ENCODE measurements at regions not wholly inside any gene's neighbourhood (a gene's known extent, or its start where the extent isn't known, plus 50 kb on each side); places are given as distances from the start of the nearest gene placed in this dataset.
A peak's percentile ranks its signal among the peaks of the same experiment; 100 is the strongest.

GRCh38 chr2:196390243-196391148 is 219.1 kb upstream of the STK17B start:
- no peak for DNase-seq (ENCODE audit: low read depth, low spot score)

GRCh38 chr2:196391149-196391479 is 219.7 kb upstream of the STK17B start:
- DNase-seq (ENCODE audit: low read depth, low spot score), result no peak

DNA sequence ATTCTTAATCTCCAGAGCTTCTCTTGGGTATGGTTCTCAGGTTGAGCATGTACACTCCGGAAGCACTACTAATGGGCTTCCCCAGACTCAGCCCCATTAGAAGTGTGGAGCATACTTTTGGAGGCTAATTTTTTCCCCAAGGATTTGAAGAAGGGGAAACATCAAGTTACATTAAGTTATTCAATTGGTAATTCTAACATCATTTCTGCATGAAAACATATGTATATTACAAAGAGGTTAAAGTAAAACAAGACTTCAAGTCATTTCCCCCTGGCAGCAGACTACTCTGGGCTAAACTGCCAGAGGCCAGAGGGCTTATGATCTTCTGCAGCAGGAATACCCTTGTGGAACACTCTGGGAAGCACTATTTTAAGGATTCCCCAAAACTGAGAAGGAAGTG is 227.7 kb upstream of the STK17B start:
- no peak for DNase-seq (ENCODE audit: low read depth, low spot score)

DNA sequence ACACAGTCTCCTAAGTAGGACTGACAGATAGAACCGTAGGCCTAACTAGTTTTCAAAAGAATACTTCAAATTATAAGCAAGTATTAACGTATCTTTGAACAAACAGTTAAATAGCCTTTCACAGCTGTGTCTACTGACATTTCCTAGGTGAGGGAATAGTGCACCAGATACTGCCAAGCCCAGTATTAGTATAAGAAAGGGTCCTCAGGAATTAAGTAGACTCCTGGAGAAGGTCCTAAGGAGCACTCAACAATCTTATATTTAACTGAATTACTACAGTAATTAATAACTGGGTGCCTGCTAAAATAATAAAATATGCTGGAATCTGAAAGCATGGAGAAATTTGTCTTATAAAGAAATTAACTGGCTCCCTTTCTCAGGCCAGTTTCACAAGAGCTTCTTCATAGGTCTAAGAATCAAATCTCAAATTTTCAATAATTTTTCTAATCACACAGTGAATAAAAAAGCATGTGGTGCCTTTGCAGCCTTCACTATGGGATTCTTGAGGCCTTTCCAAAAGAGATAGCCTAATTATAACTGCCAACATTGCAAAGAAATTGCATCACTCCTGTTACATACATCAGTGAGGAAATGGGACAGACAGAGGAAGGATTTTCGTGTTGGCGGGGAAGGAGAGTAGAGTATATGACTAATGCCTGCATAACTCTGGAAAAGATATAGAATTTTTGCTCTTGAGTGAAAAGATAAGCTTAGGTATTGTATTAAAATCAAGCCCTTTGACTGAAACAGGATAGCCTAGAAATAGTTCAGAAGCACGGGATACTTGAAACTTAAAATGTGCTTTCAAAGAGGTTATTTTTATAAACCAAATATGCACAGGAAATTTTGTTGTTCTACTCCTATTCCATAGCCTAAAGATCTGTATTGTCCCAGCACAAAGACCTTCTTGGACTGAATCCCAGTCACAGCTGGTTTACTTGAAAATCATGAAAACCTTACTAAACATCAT is 228.6 kb upstream of the STK17B start:
- DNase-seq (ENCODE audit: low read depth, low spot score), result peak; percentile 76

GRCh38 chr2:196403471-196403870 is 232.1 kb upstream of the STK17B start:
- DNase-seq (ENCODE audit: low read depth, low spot score), result peak; percentile 46

DNA sequence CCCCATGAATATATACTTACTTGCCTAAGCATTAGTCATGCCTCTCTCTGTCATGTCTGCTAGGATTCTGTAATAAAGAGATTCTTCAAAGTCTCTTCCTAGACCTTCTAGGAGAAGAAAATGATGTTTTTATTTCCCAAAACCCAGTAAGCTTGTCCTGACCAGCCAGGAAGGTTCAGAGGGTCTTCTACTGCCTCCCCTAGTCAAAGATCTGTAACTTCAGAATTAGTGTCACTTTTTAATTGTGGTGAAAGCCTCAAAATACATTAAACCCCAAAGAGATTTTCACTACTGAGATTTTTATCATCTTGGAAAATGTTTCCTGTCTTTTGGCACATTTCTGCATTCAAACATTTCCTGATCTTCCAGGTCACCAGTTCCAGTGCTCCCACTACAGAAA is 232.9 kb upstream of the STK17B start:
- no peak for DNase-seq (ENCODE audit: low read depth, low spot score)

- no peak for DNase-seq (ENCODE audit: low read depth, low spot score)
Measured at GRCh38 chr2:196407675-196408264, 231.7 kb upstream of the CCDC150 start.

- no peak for DNase-seq (ENCODE audit: low read depth, low spot score)
Measured at GRCh38 chr2:196409376-196409775, 230.1 kb upstream of the CCDC150 start.

DNA sequence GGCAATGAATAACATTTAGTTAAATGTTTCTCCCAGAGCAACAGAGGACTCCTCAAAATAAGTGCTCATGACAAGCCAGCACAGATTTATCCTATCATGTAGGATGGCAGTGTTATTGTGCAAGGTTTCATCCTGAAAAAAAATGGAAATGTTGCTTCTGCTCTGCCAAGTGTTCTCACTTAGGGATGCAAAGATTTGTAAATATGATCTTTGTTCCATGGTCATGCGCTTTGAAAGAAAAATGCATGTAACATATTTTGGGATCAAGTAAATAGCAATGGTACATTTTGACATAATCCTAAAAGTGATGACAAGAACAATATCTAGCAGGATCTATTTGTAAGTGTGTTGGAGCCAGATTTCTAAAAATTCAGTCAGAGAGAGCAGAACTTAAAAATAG is 229.5 kb upstream of the CCDC150 start:
- no peak for DNase-seq (ENCODE audit: low read depth, low spot score)

DNA sequence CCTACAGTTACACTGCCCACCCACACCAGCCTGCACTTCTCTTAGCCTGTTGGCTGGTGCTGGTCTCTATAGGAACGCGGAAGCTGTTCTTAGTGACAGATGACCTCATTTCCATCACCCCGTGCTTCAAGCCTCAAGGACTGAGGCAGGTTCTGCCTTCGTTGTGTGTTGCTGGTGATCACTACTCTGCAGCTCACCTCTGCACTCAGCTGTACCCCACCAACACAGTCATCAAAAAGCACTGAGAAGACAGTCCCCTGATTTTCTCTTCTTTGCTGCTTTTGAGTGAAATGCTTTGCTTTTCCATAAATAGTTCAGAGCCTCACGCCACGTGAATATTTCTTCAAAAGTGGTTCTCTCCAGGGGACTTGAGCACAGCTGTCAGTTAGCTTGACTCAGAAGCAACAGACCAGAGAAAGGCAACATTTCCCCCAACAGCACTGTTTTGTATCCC is 225.7 kb upstream of the CCDC150 start:
- no peak for DNase-seq (ENCODE audit: low read depth, low spot score)

- no peak for DNase-seq (ENCODE audit: low read depth, low spot score)
Measured at GRCh38 chr2:196415384-196415783, 224.1 kb upstream of the CCDC150 start.

GRCh38 chr2:196420143-196420542 is 219.4 kb upstream of the CCDC150 start:
- no peak for DNase-seq (ENCODE audit: low read depth, low spot score)

DNA sequence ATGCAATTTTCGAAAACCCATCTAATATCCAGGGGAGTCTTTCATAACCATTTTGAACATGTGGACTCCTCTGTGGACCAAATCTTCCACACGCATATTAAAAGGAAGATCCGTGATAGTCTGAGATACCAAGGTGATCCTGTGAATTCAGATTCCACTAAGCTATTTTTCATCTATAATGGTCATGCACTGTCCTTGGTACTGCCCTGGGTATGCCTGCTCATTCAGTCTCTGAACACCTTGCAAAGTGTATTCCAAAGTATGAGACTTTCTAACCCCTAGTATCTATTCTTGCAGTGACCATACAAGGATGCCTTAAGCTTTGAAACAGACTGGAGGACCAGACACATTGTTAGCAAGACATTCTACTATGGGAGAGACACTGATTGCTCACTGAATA is 217.6 kb upstream of the CCDC150 start:
- no peak for DNase-seq (ENCODE audit: low read depth, low spot score)

DNA sequence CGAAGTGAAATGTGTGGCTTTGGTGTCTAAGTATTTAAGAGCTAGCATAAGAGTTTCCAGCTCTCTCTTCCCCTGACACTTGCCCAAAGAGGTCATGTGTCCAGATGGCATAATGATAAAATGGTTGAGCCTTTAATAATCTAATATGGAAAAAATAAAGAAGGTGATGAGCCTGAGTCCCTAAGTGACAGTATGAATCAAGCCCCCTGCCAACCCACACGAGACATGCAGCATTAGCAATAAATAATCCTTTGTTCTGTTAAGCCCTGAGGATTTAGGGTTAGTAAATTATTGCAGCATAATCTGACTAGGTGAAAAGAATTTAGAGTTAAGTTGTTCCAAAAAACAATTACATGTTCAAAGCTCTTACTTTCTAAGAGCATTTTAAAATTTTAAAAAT is 217.2 kb upstream of the CCDC150 start:
- DNase-seq (ENCODE audit: low read depth, low spot score), result no peak

- DNase-seq (ENCODE audit: low read depth, low spot score), result no peak
Measured at GRCh38 chr2:196426122-196426521, 213.4 kb upstream of the CCDC150 start.

GRCh38 chr2:196427986-196428634 is 211.4 kb upstream of the CCDC150 start:
- peak; percentile 5 for DNase-seq (ENCODE audit: low read depth, low spot score)

DNA sequence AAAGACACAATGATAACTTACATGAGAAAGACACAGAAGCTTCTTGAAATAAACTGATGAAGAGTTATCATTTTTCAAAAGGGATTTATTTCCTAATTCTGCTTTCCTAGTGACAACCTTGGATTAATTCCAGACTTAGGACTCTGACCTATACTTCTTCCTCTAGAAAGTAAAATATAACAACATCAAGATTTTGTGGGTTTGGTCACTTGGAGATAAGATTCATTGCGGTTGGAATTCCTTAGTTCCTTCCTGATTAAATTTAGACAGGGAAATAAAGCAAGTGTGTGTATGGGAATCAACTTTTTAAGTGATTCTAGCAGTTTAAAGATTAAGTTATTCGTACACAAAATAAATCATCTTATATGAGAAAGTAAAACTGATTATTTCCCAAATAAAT is 208.4 kb upstream of the CCDC150 start:
- no peak for DNase-seq (ENCODE audit: low read depth, low spot score)

DNA sequence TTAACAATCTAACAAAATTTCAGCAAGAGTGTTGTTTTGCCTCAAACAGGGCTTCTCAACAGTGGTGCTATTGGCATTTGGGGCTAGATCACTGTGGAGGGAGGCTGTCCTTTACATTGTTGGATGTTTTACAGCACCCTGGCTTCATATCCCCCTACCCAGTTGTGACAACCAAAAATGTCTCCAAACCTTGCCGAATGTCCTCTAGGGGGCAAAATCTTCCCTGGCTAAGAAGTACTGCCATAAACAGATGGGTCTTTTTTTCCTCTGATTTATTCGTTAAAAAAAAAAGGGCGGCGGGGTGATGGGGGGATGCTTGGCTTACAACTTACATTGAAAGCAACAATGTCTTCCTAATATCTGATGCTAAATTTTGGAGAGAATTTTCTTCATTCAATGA is 207.6 kb upstream of the CCDC150 start:
- peak; percentile 28 for DNase-seq (ENCODE audit: low read depth, low spot score)

DNA sequence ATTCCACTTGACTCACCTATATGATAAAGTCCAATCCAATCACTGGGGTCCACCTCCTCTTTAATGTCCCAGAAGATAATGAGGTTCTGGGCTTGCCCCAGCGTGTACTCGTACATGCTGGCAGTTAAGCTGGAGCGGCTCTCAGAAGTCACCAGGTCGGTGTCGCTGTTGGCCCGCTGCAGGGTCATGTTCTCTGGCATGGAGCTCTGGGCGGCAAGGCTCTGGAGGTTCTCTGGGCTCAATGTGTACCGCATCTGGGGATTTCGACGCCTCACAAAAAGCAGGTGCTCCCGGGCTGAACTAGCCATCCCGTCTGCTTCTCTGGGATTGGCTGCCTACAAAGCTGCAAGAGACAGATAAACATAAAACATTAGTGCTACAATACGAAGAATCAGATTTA is 206.4 kb upstream of the CCDC150 start:
- no peak for DNase-seq (ENCODE audit: low read depth, low spot score)

DNA sequence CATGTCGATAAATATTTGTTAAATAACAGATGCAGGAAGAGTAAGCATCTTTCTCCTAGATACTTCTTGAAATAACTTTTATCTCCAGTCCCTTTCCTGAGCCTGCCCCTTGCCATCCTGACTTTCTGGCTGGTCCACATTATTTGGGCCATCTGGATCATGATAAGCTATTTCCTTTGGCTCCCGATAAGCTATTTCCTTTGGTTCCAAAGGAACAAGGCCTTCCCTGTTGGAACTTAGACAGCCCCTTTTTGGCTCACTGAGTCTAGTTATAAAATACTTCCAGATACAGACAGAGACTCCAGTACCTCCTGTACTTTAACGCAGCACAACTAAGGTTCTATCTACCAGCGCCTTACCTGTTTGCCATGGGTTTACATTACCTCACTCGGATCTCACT is 205.3 kb upstream of the CCDC150 start:
- no peak for DNase-seq (ENCODE audit: low read depth, low spot score)

GRCh38 chr2:196435189-196435588 is 204.3 kb upstream of the CCDC150 start:
- DNase-seq (ENCODE audit: low read depth, low spot score), result no peak

- no peak for DNase-seq (ENCODE audit: low read depth, low spot score)
Measured at GRCh38 chr2:196437626-196438025, 201.9 kb upstream of the CCDC150 start.

All from astrocyte of the hippocampus (primary cell).